Natural killer cell (primary cell): ENCODE measurements at regions not wholly inside any gene's neighbourhood (a gene's known extent, or its start where the extent isn't known, plus 50 kb on each side); places are given as distances from the start of the nearest gene placed in this dataset.

Experiments
- ATAC-seq, 3 donors: fragments of 150-1000 bp in 2 of 3; fragments of 200-7000 bp in 1 of 3; cut with Tn5 transposase; 1 replicate in 1 of 3; 2 replicates in 2 of 3; pipeline ENCODE4 v1.10.0; 2021; ENCODE audit warnings: mild to moderate bottlenecking in 2 of 3, moderate library complexity in 2 of 3
- DNase-seq, 2 donors: peaks; one replicate each; pipeline versions ENCODE4 v3.0.0 to v3.0.0-alpha.2; 2013 to 2021; ENCODE audit warnings: mixed read lengths in 1 of 2
- H3K27ac ChIP-seq: one replicate; pipeline ENCODE4 v1.5.1; 2013; ENCODE audit warnings: mild to moderate bottlenecking, low read length
- H3K27me3 ChIP-seq: one replicate; pipeline ENCODE4 v1.6.1; 2013; ENCODE audit warnings: low read length; ENCODE audit not compliant: control insufficient read depth, insufficient read depth
- H3K36me3 ChIP-seq: one replicate; pipeline ENCODE4 v1.6.1; 2013; ENCODE audit warnings: low read length; ENCODE audit not compliant: control insufficient read depth, insufficient read depth
- H3K4me1 ChIP-seq: one replicate; pipeline ENCODE4 v1.6.1; 2013; ENCODE audit warnings: low read length; ENCODE audit not compliant: control insufficient read depth, insufficient read depth
- H3K4me3 ChIP-seq: one replicate; pipeline ENCODE4 v1.5.1; 2013; ENCODE audit warnings: low read length
- H3K9me3 ChIP-seq: one replicate; pipeline ENCODE4 v1.6.1; 2013; ENCODE audit warnings: low read length; ENCODE audit not compliant: control insufficient read depth, insufficient read depth
- H3K27ac Mint-ChIP-seq, 2 donors: one replicate each; pipeline ENCODE4 v1.8.0; 2022; ENCODE audit warnings: mild to moderate bottlenecking in 2 of 2, mixed read lengths in 2 of 2, moderate library complexity in 1 of 2
- H3K27me3 Mint-ChIP-seq, 2 donors: one replicate each; pipeline ENCODE4 v1.8.0; 2022; ENCODE audit warnings: low read depth in 2 of 2, mixed read lengths in 2 of 2
- H3K36me3 Mint-ChIP-seq: one replicate; pipeline ENCODE4 v1.8.0; 2022; ENCODE audit warnings: mixed read lengths
- H3K4me1 Mint-ChIP-seq, 2 donors: one replicate each; pipeline ENCODE4 v1.8.0; 2022; ENCODE audit warnings: mixed read lengths in 2 of 2
- H3K4me3 Mint-ChIP-seq: one replicate; pipeline ENCODE4 v1.8.0; 2022; ENCODE audit warnings: mild to moderate bottlenecking, moderate library complexity, mixed read lengths
- H3K9me3 Mint-ChIP-seq, 2 donors: one replicate each; pipeline ENCODE4 v1.8.0; 2022; ENCODE audit warnings: mixed read lengths in 2 of 2
- CTCF ChIP-seq: fragments of 200-600 bp; IDR thresholded peaks from one replicate; pipeline ENCODE4 v1.8.0; 2022; ENCODE audit warnings: antibody characterized with exemption
- WGBS: methylation state at CpG from one replicate; pipeline ENCODE4 v1.1.7; 2013; ENCODE audit warnings: missing lambda C conversion rate; ENCODE audit not compliant: insufficient coverage; 5-methylcytosine and 5-hydroxymethylcytosine counted together
- intact Hi-C: fragments of 100-400 bp; cut with micrococcal nuclease; formaldehyde crosslinking; loops from one replicate; pipeline ENCODE4 v1.14.2; 2022

DNA sequence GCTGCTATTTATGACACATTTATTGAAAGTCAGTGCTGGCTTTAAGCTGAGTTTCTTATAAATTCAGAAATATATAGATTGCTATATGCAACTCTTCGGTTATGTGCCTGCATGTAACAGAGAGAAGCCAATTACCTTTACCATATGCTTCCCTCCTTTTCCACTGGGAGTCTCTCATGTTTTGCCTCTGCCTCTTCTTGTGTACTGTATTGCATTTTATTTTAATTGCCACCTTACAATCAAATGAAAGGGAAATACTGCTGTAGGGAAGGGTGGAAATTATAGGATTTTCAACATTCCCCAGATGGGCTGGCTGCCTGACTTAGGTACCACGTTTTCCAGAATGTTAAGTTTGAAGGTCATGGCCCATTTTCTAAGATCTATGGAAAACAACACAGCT is 655.4 kb upstream of the SLIT2 start:
- H3K9me3 ChIP-seq: no peaks in the 10 kb centered on the region
- DNase-seq (no peak), ATAC-seq (no peak)
- H3K27ac Mint-ChIP-seq: no peak overlapping the region
- H3K27ac ChIP-seq: no peak overlapping the region
- 64% methylated on average over 2 of the region's 2 CpGs for WGBS
- no peaks in the 10 kb centered on the region for H3K4me1 Mint-ChIP-seq
- peaks cover 10 to 17% of the 10 kb centered on the region in 2 donors for H3K9me3 Mint-ChIP-seq
- H3K27me3 ChIP-seq: no peaks in the 10 kb centered on the region
- no peak overlapping the region for H3K4me3 ChIP-seq
- no peaks in the 10 kb centered on the region for H3K36me3 Mint-ChIP-seq
- H3K27me3 Mint-ChIP-seq: no peaks in the 10 kb centered on the region
- no peaks in the 10 kb centered on the region for H3K4me1 ChIP-seq
- TF ChIP-seq CTCF: no peak
- H3K4me3 Mint-ChIP-seq: no peak overlapping the region
- intact Hi-C loops: no loop called here
- H3K36me3 ChIP-seq: no peaks in the 10 kb centered on the region

DNA sequence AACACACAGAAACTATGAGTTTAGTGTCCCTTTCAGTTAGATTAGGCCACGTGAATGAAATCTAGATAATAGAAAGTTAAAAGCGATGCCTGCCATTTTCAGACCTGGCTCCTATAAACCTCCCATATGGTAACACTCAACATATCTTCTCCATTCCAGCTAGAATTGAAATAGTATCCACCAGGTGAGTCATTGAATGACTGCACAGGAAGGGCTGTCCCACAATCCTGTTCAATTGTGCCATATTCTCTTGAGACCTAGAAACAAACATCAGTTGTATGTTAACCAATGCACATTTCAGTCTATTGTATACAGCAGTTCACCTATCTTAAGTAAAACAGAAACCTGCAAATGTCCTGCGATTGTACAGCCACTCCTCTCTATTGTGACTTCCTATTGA is 659.3 kb upstream of the SLIT2 start:
- Mint-ChIP-seq H3K4me1 (no peaks in the 10 kb centered on the region), H3K36me3 (no peaks in the 10 kb centered on the region), H3K27me3 (no peaks in the 10 kb centered on the region), H3K27ac (no peak overlapping the region), H3K4me3 (no peak overlapping the region), H3K9me3 (peaks cover 19% of the 10 kb centered on the region in 2 donors)
- no peaks in the 10 kb centered on the region for H3K27me3 ChIP-seq
- no peak for DNase-seq
- no peak for TF ChIP-seq CTCF
- H3K27ac ChIP-seq: no peak overlapping the region
- H3K9me3 ChIP-seq: no peaks in the 10 kb centered on the region
- no peak overlapping the region for H3K4me3 ChIP-seq
- no peak for ATAC-seq
- intact Hi-C loops: no loop called here
- 81% methylated on average over 2 of the region's 3 CpGs for WGBS
- H3K4me1 ChIP-seq: no peaks in the 10 kb centered on the region
- H3K36me3 ChIP-seq: no peaks in the 10 kb centered on the region

DNA sequence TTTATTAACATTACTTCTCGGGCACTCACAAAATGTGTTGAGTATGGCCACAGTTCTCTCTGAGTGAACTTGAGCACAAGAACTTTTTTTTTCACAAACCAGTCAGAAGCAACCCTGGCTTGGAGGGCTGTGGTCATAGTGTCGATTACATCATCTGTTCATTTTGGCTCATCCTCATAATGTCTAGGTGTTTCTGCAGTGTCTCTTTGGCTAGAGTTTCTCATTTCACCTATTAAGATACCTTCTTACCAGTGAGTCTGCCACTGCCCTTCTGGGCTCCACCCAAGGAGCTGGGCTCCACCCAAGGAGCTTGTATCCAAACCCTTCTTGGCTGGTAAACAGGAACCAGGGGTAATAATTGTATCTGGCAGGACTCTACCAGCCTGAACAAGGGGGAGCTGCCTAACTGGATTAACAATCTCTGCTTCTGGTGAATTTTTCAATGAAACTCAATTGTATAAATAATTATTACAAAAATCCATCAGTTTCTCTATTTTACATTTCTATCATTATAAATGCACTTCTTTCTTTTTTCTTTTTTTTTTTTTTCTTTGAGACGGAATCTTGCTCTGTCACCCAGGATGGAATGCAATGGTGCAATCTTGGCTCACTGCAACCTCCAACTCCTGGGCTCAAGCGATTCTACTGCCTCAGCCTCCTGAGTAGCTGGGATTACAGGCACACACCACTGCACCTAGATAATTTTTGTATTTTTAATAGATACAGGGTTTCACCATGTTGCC is 667.7 kb upstream of the SLIT2 start:
- Mint-ChIP-seq H3K9me3 (peaks cover 10 to 14% of the 10 kb centered on the region in 2 donors), H3K4me1 (no peaks in the 10 kb centered on the region), H3K36me3 (no peaks in the 10 kb centered on the region), H3K27ac (no peak overlapping the region), H3K4me3 (no peak overlapping the region), H3K27me3 (no peaks in the 10 kb centered on the region)
- DNase-seq (no peak), ATAC-seq (no peak)
- WGBS: 89% methylated on average over 4 of the region's 4 CpGs
- H3K9me3 ChIP-seq: peaks cover 6% of the 10 kb centered on the region
- TF ChIP-seq CTCF: no peak
- H3K36me3 ChIP-seq: no peaks in the 10 kb centered on the region
- intact Hi-C loops: no loop called here
- no peaks in the 10 kb centered on the region for H3K4me1 ChIP-seq
- H3K27me3 ChIP-seq: no peaks in the 10 kb centered on the region
- H3K4me3 ChIP-seq: no peak overlapping the region
- no peak overlapping the region for H3K27ac ChIP-seq

- Histone ChIP-seq H3K4me3 (no peak overlapping the region), H3K27ac (no peak overlapping the region), H3K27me3 (no peaks in the 10 kb centered on the region), H3K4me1 (no peaks in the 10 kb centered on the region), H3K9me3 (peaks cover 3% of the 10 kb centered on the region), H3K36me3 (no peaks in the 10 kb centered on the region)
- Mint-ChIP-seq H3K4me1 (no peaks in the 10 kb centered on the region), H3K27ac (no peak overlapping the region), H3K9me3 (peaks cover 8 to 14% of the 10 kb centered on the region in 2 donors), H3K4me3 (no peak overlapping the region), H3K27me3 (no peaks in the 10 kb centered on the region), H3K36me3 (no peaks in the 10 kb centered on the region)
- 88% methylated on average over 3 of the region's 4 CpGs for WGBS
- DNase-seq (no peak), ATAC-seq (no peak)
- no peak for TF ChIP-seq CTCF
- intact Hi-C loops: no loop called here
Observed at GRCh38 chr4:19580095-19580494, 671.6 kb upstream of the SLIT2 start.
